AG10803 (cell line): ENCODE measurements at regions not wholly inside any gene's neighbourhood (a gene's known extent, or its start where the extent isn't known, plus 50 kb on each side); places are given as distances from the start of the nearest gene placed in this dataset.
"Not testable (repeated sequence)": the region's sequence is repeated elsewhere in the genome, so short reads cannot be mapped to it uniquely, and the experiment has no call there.

ENCODE experiments used
- DNase-seq: peaks from one replicate; pipeline ENCODE4 v3.0.0; 2010; ENCODE audit warnings: low read depth
- H3K4me3 ChIP-seq: 2 replicates; pipeline ENCODE4 v1.5.1; 2011; ENCODE audit warnings: mild to moderate bottlenecking, low read length, control low read depth
- CTCF ChIP-seq: conservative IDR thresholded peaks from 2 replicates; pipeline ENCODE4 v1.5.1; 2011; ENCODE audit warnings: mild to moderate bottlenecking, low read length, control low read depth, inconsistent platforms

GRCh38 chr6:14478381-14479225 is 361.0 kb downstream of the CD83 start:
- no peak for TF ChIP-seq CTCF
- no peak for DNase-seq

GRCh38 chr6:14481946-14482345 is 364.4 kb downstream of the CD83 start:
- H3K4me3 ChIP-seq, DNase-seq: not testable (repeated sequence)

More at GRCh38 chr6:14478381-14479225, 361.0 kb downstream of the CD83 start:
- H3K4me3 ChIP-seq = no peak overlapping the region

DNA sequence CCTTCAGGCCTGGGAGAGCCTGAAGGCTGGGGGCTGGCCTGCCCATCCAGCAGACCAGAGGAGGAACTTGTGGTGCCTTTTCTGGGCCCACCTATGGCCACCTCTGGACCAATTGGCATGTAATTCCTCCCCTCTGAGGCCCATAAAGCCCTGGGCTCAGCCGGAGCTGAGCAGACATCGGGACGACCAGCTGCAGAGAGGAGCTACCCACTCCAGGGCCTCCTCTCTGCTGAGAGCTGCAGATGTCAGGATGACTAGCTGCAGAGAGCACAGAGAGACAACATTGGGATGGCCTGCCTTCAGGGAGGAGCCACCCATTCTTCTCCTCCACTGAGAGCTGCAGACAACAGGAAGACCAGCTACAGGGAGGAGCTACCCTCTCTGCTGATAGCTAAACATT is 370.1 kb downstream of the CD83 start:
- TF ChIP-seq CTCF = no peak
- no peak overlapping the region for H3K4me3 ChIP-seq
- no peak for DNase-seq

GRCh38 chr6:14488180-14488579 is 370.6 kb downstream of the CD83 start:
- no peak overlapping the region for H3K4me3 ChIP-seq
- no peak for DNase-seq
- no peak for TF ChIP-seq CTCF

DNA sequence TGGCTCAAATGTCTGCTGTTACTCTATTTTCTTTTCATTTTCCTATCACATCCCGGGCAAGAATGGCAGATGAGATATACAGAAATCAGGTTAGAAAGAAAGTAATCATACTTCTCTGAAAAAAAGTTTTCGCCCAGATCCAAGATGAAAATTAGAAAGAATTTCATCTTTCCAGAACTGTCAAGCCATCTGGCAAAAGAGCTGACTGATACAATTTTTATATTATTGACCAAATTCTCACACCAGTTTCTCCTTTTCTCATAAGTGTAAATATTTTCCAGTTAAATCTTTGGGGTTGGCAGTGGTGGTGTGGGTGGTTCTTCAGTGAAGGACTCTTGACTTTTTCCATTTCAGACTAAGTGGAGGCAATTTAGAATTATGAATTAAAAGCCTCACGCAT is 371.9 kb downstream of the CD83 start:
- no peak for DNase-seq
- no peak overlapping the region for H3K4me3 ChIP-seq
- TF ChIP-seq CTCF = no peak

DNA sequence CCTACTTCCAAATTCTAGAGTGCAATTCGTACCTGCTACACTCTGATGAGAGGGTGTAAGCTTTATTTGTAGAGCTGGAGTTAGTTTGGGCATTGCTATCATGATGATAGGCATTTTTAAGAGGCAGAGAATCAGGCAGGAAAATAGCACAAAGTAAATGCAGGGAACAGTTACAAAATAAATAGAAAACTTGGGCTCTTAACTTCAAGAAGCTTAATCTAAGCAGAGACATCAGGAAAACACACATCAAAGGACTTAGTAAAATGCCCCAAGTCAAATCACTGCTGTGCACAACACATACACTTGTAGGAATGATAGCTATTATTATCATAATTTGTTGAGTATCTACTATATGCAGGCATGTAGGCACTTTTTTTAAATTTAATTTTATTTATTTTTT is 381.2 kb downstream of the CD83 start:
- DNase-seq = no peak
- no peak for TF ChIP-seq CTCF
- H3K4me3 ChIP-seq = no peak overlapping the region

- no peak for DNase-seq
Observed at GRCh38 chr6:14499309-14499708, 381.7 kb downstream of the CD83 start.

More at GRCh38 chr6:14499309-14499708, 381.7 kb downstream of the CD83 start:
- H3K4me3 ChIP-seq = no peak overlapping the region
- no peak for TF ChIP-seq CTCF
